HG03108 (cell line): ENCODE measurements at regions not wholly inside any gene's neighbourhood (a gene's known extent, or its start where the extent isn't known, plus 50 kb on each side); places are given as distances from the start of the nearest gene placed in this dataset.
A peak's percentile ranks its signal among the peaks of the same experiment; 100 is the strongest.
"Not testable (repeated sequence)": the region's sequence is repeated elsewhere in the genome, so short reads cannot be mapped to it uniquely, and the experiment has no call there.

Experiments used
- ATAC-seq: cut with Tn5 transposase; IDR thresholded peaks from one replicate; pipeline ENCODE4 v1.9.1; 2021; ENCODE audit warnings: moderate library complexity; ENCODE audit not compliant: unreplicated experiment

GRCh38 chr4:186845137-186845842 is 121.6 kb upstream of the FAT1 start:
- no peak for ATAC-seq

DNA sequence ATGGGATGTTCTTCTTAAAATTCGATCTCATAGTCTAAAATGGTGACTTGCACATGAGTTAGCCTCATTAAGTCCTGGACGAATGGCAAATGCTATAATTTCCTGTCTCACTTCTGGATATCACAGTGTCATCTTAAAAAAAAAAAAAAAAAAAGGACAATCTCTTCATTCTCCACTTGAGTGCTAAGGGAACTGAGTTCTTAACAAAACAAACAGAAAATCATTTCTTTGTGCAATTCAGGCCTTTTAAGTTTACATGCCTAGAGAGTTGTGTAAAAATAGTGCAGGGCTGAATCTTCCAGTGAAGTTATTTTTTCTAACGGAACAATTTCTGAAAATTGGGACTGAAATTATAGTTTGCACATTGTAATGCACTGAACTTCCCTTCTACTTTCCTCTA is 122.8 kb upstream of the FAT1 start:
- ATAC-seq: no peak

DNA sequence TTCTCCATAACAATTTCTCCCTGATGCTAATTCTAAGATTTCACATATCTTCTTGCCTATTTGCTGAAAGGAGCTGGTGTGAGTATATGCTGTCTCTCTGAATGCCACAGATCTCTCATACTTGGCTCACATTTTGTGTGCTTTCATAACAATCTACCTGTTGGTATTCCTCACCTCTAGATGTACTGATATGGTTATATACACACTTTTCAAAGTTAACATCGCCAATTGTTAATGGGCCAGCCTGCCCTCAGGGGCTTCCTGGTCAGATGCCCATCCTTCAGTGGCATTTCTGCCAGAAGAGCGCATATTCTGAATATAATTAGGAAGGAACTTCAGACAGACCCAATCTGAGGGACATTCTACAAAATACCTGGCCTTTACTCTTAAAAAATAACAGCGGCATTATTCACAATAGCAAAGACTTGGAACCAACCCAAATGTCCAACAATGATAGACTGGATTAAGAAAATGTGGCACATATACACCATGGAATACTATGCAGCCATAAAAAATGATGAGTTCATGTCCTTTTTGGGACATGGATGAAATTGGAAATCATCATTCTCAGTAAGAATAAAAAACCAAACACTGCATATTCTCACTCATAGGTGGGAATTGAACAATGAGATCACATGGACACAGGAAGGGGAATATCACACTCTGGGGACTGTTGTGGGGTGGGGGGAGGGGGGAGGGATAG is 123.9 kb upstream of the FAT1 start:
- not testable (repeated sequence) for ATAC-seq

GRCh38 chr4:186848437-186848836 is 124.8 kb upstream of the FAT1 start:
- ATAC-seq: no peak

GRCh38 chr4:186851291-186852072 is 127.8 kb upstream of the FAT1 start:
- no peak for ATAC-seq

- ATAC-seq: no peak
Observed at GRCh38 chr4:186852073-186852420, 128.4 kb upstream of the FAT1 start.

- ATAC-seq: peak; percentile 85
Observed at GRCh38 chr4:186852964-186853391, 129.3 kb upstream of the FAT1 start.

GRCh38 chr4:186854256-186854655 is 130.6 kb upstream of the FAT1 start:
- ATAC-seq: no peak

DNA sequence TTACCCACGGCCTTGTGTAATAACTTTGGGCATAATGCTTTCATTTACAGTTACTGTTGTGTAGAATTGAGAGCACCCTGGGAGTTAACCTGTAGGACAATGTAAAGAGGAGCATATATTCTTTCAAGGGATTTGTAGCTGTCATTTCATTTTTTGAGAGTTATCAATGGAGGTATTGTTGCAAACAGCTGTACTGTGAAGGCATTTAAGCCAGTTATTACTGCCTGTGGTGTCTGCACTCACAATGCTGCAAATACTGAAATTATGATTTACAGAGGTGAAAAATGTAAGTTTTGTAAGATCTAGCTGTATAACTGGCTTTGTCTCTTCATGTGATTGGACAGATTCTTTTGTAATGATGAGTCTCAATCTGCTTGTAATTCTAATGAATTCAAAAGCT is 131.5 kb upstream of the FAT1 start:
- no peak for ATAC-seq

DNA sequence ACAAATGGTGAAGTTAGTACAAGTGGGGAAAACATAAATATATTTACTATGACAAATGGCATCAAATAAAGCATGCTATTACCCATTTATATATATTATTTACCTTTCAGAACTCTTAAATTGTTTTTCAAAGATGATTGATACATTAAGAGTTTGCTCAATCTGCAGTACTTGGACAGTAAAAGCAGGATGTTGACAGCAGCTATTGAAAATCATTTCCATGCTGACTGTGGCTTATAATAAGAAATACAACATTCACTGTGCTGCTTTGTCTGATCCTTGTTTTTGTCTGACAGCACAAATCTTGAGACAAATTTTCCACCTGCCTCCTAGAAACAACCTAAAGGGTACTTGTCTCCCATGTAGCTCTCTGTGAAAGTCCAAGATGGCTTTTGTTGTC is 134.1 kb upstream of the FAT1 start:
- no peak for ATAC-seq

- ATAC-seq: no peak
Observed at GRCh38 chr4:186858355-186858754, 134.7 kb upstream of the FAT1 start.

DNA sequence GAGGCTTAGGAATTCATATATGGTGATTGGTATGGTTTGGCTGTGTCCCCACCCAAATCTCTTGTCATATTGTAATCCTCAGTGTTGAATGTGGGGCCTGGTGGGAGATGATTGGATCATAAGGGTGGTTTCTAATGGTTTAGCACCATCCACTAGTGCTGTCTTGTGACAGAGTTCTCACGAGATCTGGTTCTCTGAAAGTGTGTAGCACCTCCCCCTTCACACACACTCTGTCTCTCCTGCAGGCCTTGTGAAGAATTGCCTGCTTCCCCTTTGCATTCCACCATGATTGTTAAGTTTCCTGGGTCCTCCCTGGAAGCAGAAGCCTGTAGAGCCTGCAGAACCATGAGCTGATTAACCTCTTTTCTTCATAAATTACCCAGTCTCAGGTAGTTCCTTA is 135.8 kb upstream of the FAT1 start:
- ATAC-seq: no peak

- no peak for ATAC-seq
Observed at GRCh38 chr4:186861317-186861716, 137.7 kb upstream of the FAT1 start.

- no peak for ATAC-seq
Observed at GRCh38 chr4:186871856-186872255, 148.2 kb upstream of the FAT1 start.

GRCh38 chr4:186873095-186873494 is 149.4 kb upstream of the FAT1 start:
- not testable (repeated sequence) for ATAC-seq

DNA sequence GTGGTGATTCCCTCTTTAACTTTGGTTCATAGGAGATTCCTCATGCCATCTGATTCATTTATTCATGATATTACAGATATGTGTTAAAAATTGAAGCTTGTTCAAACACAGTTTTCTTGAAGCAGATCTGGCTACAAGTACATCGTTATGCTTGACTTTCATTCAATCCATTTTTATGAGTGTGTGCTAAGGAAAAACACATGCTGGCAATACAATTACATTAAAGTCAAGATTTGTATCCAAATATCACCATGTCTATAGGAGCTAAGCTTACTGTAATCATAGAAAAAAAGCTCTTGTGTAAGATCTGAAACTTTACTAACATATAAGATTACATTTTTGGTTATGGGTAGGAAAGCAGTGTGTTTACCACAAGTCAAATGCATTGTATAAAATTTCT is 151.8 kb upstream of the FAT1 start:
- ATAC-seq: no peak

- no peak for ATAC-seq
Observed at GRCh38 chr4:186876961-186877626, 153.4 kb upstream of the FAT1 start.

GRCh38 chr4:186878203-186878776 is 154.6 kb upstream of the FAT1 start:
- ATAC-seq: no peak

- no peak for ATAC-seq
Observed at GRCh38 chr4:186881521-186882220, 158.0 kb upstream of the FAT1 start.

- no peak for ATAC-seq
Observed at GRCh38 chr4:186882293-186882692, 158.6 kb upstream of the FAT1 start.
